KMS-11 (cell line): ENCODE measurements at regions not wholly inside any gene's neighbourhood (a gene's known extent, or its start where the extent isn't known, plus 50 kb on each side); places are given as distances from the start of the nearest gene placed in this dataset.
A peak's percentile ranks its signal among the peaks of the same experiment; 100 is the strongest.
"Not testable (repeated sequence)": the region's sequence is repeated elsewhere in the genome, so short reads cannot be mapped to it uniquely, and the experiment has no call there.

Experiments used
- H2AFZ ChIP-seq: fragments of 200-600 bp; sonication (generic); 2 replicates; pipeline ENCODE4 v1.6.1; 2016; ENCODE audit warnings: antibody characterized with exemption, mixed run types, low read depth
- H3K27ac ChIP-seq: fragments of 200-600 bp; sonication (generic); 2 replicates; pipeline ENCODE4 v1.6.1; 2016; ENCODE audit warnings: mild to moderate bottlenecking, mixed run types
- H3K27me3 ChIP-seq: fragments of 200-600 bp; sonication (generic); 2 replicates; pipeline ENCODE4 v1.6.1; 2017; ENCODE audit warnings: mild to moderate bottlenecking, low read depth, mixed run types, moderate library complexity; ENCODE audit not compliant: insufficient read depth
- H3K36me3 ChIP-seq: fragments of 200-600 bp; sonication (generic); 2 replicates; pipeline ENCODE4 v1.6.1; 2017; ENCODE audit warnings: mild to moderate bottlenecking, mixed run types; ENCODE audit not compliant: insufficient read depth
- H3K4me1 ChIP-seq: fragments of 200-600 bp; sonication (generic); 2 replicates; pipeline ENCODE4 v1.6.1; 2016; ENCODE audit warnings: mild to moderate bottlenecking, low read depth, mixed run types; ENCODE audit not compliant: poor library complexity, severe bottlenecking
- H3K4me2 ChIP-seq: fragments of 200-600 bp; sonication (generic); 2 replicates; pipeline ENCODE4 v1.7.0; 2016; ENCODE audit warnings: mild to moderate bottlenecking, mixed run types
- H3K4me3 ChIP-seq: fragments of 200-600 bp; sonication (generic); IDR thresholded peaks from 2 replicates; pipeline ENCODE4 v1.6.1; 2017; ENCODE audit warnings: low read depth, low read length, mixed read lengths; ENCODE audit not compliant: insufficient read depth
- H3K79me2 ChIP-seq: fragments of 200-600 bp; sonication (generic); 2 replicates; pipeline ENCODE4 v1.6.1; 2016; ENCODE audit warnings: low read depth, mixed run types; ENCODE audit not compliant: insufficient read depth
- H3K9ac ChIP-seq: fragments of 200-600 bp; sonication (generic); 2 replicates; pipeline ENCODE4 v1.6.1; 2016; ENCODE audit warnings: mild to moderate bottlenecking, mixed run types
- H4K20me1 ChIP-seq: fragments of 200-600 bp; sonication (generic); 2 replicates; pipeline ENCODE4 v1.6.1; 2016; ENCODE audit warnings: mild to moderate bottlenecking, mixed run types; ENCODE audit not compliant: insufficient read depth
- TF ChIP-seq, protein P1 (sequence below): fragments of 200-600 bp; sonication (generic); conservative IDR thresholded peaks from 2 replicates; pipeline ENCODE4 v1.6.1; 2017; ENCODE audit warnings: low read depth, mild to moderate bottlenecking, antibody characterized with exemption, low read length, moderate library complexity, mixed read lengths

- Histone ChIP-seq H3K36me3 (no peaks in the 10 kb centered on the region), H4K20me1 (no peaks in the 10 kb centered on the region), H2AFZ (peak overlapping the region; percentile 49), H3K9ac (no peak overlapping the region), H3K4me2 (peak overlapping the region; percentile 33), H3K27me3 (no peaks in the 10 kb centered on the region), H3K4me1 (peaks cover 25% of the 10 kb centered on the region), H3K4me3 (no peak overlapping the region), H3K79me2 (no peaks in the 10 kb centered on the region), H3K27ac (no peak overlapping the region)
- TF ChIP-seq, protein P1, sequence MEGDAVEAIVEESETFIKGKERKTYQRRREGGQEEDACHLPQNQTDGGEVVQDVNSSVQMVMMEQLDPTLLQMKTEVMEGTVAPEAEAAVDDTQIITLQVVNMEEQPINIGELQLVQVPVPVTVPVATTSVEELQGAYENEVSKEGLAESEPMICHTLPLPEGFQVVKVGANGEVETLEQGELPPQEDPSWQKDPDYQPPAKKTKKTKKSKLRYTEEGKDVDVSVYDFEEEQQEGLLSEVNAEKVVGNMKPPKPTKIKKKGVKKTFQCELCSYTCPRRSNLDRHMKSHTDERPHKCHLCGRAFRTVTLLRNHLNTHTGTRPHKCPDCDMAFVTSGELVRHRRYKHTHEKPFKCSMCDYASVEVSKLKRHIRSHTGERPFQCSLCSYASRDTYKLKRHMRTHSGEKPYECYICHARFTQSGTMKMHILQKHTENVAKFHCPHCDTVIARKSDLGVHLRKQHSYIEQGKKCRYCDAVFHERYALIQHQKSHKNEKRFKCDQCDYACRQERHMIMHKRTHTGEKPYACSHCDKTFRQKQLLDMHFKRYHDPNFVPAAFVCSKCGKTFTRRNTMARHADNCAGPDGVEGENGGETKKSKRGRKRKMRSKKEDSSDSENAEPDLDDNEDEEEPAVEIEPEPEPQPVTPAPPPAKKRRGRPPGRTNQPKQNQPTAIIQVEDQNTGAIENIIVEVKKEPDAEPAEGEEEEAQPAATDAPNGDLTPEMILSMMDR, result no peak
Observed at GRCh38 chr2:176910828-176911227, 301.8 kb upstream of the HNRNPA3 start.

- Histone ChIP-seq H3K79me2 (no peaks in the 10 kb centered on the region), H3K4me3 (no peak overlapping the region), H3K27ac (no peak overlapping the region), H2AFZ (no peak overlapping the region), H3K36me3 (no peaks in the 10 kb centered on the region), H4K20me1 (no peaks in the 10 kb centered on the region), H3K9ac (no peak overlapping the region), H3K4me1 (peaks cover 15% of the 10 kb centered on the region), H3K27me3 (no peaks in the 10 kb centered on the region), H3K4me2 (no peak overlapping the region)
- TF ChIP-seq, protein P1, result no peak
Observed at GRCh38 chr2:176913955-176914354, 298.6 kb upstream of the HNRNPA3 start.

DNA sequence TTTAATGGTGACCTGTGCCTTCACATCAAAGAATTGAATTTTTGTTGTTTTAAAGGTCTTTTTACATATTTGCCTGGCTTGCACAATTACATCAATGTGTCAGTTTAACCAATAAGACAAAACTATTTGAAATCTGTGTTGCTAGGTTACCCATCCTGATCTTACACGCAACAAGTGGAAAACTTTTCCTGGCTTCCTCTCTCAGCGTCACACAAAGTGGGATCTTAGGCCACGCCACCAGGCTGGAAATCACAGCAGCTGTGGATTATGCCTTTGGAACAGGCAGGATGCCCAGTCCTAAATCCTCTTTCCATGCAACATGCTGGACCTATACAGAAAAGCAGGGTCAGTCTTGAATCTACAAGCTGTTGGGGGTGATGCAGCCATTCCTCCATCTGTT is 298.2 kb upstream of the HNRNPA3 start:
- Histone ChIP-seq H4K20me1 (no peaks in the 10 kb centered on the region), H3K27ac (no peak overlapping the region), H3K4me2 (no peak overlapping the region), H3K4me1 (peaks cover 15% of the 10 kb centered on the region), H3K36me3 (no peaks in the 10 kb centered on the region), H3K9ac (no peak overlapping the region), H3K27me3 (no peaks in the 10 kb centered on the region), H3K79me2 (no peaks in the 10 kb centered on the region), H2AFZ (no peak overlapping the region), H3K4me3 (no peak overlapping the region)
- TF ChIP-seq, protein P1, result no peak

GRCh38 chr2:176922545-176922944 is 290.0 kb upstream of the HNRNPA3 start:
- H3K4me1 ChIP-seq, H2AFZ ChIP-seq, H4K20me1 ChIP-seq, H3K27me3 ChIP-seq, H3K4me2 ChIP-seq, H3K36me3 ChIP-seq, H3K27ac ChIP-seq, H3K79me2 ChIP-seq, H3K9ac ChIP-seq, H3K4me3 ChIP-seq: not testable (repeated sequence)

DNA sequence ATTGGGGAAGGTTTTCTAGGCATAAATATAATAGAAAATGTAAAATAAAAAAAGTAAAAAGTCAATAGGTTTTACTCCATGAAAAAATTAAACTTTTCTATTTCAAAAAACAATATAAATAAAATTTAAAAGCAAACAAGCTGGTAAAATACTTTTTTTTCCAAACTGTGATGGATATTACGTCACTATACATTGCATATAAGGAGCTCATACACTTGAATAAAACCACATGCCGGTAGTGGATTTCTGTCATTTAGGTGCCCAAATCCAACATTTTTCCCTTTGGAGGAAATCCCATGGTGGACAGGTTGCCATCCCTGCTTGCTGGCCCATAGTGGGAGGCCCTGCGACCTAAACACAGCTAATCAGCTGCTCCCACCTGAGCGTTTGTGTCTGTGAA is 289.4 kb upstream of the HNRNPA3 start:
- no peaks in the 10 kb centered on the region for H3K27me3 ChIP-seq
- no peaks in the 10 kb centered on the region for H3K36me3 ChIP-seq
- H3K27ac ChIP-seq, result no peak overlapping the region
- no peak overlapping the region for H2AFZ ChIP-seq
- no peak overlapping the region for H3K4me2 ChIP-seq
- no peaks in the 10 kb centered on the region for H3K79me2 ChIP-seq
- H3K9ac ChIP-seq, result no peak overlapping the region
- no peaks in the 10 kb centered on the region for H4K20me1 ChIP-seq
- no peak overlapping the region for H3K4me3 ChIP-seq
- H3K4me1 ChIP-seq, result peaks cover 9% of the 10 kb centered on the region
- TF ChIP-seq, protein P1, result no peak
